K562 (cell line): ENCODE measurements at regions not wholly inside any gene's neighbourhood (a gene's known extent, or its start where the extent isn't known, plus 50 kb on each side); places are given as distances from the start of the nearest gene placed in this dataset.
A peak's percentile ranks its signal among the peaks of the same experiment; 100 is the strongest.

Experiments
- ATF6 ChIP-seq: sonication (generic); formaldehyde crosslinking; IDR thresholded peaks from 2 replicates; pipeline ENCODE4 v1.4.0; 2020; ENCODE audit warnings: mild to moderate bottlenecking, missing genetic modification reagents
- BACH1 ChIP-seq: fragments of 200-800 bp; sonication (Bioruptor generic); IDR thresholded peaks from 2 replicates; pipeline ENCODE4 v1.6.1; 2016; ENCODE audit warnings: missing genetic modification characterization, missing compliant biosample characterization
- BCL6 ChIP-seq: fragments of 250-450 bp; sonication (Bioruptor Pico); IDR thresholded peaks from 2 replicates; pipeline ENCODE4 v1.4.0; 2020
- BCOR ChIP-seq: fragments of 450-650 bp; IDR thresholded peaks from 2 replicates; pipeline ENCODE4 v1.6.1; 2016
- CBX1 ChIP-seq: sonication (generic); IDR thresholded peaks from 2 replicates; pipeline ENCODE4 v1.6.1; 2016; ENCODE audit warnings: antibody characterized with exemption, low read depth, mild to moderate bottlenecking
- ESRRB ChIP-seq: fragments of 250-450 bp; sonication (Bioruptor Pico); IDR thresholded peaks from 2 replicates; pipeline ENCODE4 v1.5.0; 2020; ENCODE audit warnings: mild to moderate bottlenecking, moderate library complexity, borderline replicate concordance
- FOXJ2 ChIP-seq: fragments of 200-800 bp; sonication (Bioruptor generic); IDR thresholded peaks from 2 replicates; pipeline ENCODE4 v1.6.1; 2016; ENCODE audit warnings: missing genetic modification characterization, missing compliant biosample characterization
- FOXO4 ChIP-seq: fragments of 450-650 bp; formaldehyde crosslinking; IDR thresholded peaks from 2 replicates; pipeline ENCODE4 v1.4.0; 2020; ENCODE audit warnings: mild to moderate bottlenecking, moderate library complexity
- HDAC8 ChIP-seq: fragments of 450-650 bp; IDR thresholded peaks from 2 replicates; pipeline ENCODE4 v1.6.1; 2016; ENCODE audit warnings: mild to moderate bottlenecking, missing genetic modification characterization, moderate library complexity, missing compliant biosample characterization
- IRF1 ChIP-seq: sonication (generic); formaldehyde crosslinking; IDR thresholded peaks from 2 replicates; pipeline ENCODE4 v1.8.0; 2022; ENCODE audit warnings: missing genetic modification reagents, mild to moderate bottlenecking, borderline replicate concordance
- MTA2 ChIP-seq: fragments of 450-650 bp; IDR thresholded peaks from 2 replicates; pipeline ENCODE4 v1.6.1; 2016; ENCODE audit warnings: low read depth
- POLR2B ChIP-seq: fragments of 450-650 bp; IDR thresholded peaks from 2 replicates; pipeline ENCODE4 v1.6.1; 2018; ENCODE audit warnings: low read depth; ENCODE audit not compliant: partially characterized antibody
- PRMT5 ChIP-seq: sonication (generic); formaldehyde crosslinking; IDR thresholded peaks from 2 replicates; pipeline ENCODE4 v1.5.0; 2020; ENCODE audit warnings: missing genetic modification reagents
- SAP30 ChIP-seq: fragments of 200-600 bp; sonication (generic); IDR thresholded peaks from 2 replicates; pipeline ENCODE4 v1.6.1; 2012; ENCODE audit warnings: borderline replicate concordance, low read depth, mild to moderate bottlenecking, moderate library complexity, low read length, control low read depth, inconsistent platforms; ENCODE audit not compliant: insufficient read depth, poor library complexity, severe bottlenecking
- SIN3A ChIP-seq, 2 experiments: fragments of 150-350 bp in 1 of 2; IDR thresholded peaks; 2 replicates each; pipeline ENCODE4 v1.6.1; 2011 to 2016; ENCODE audit warnings: borderline replicate concordance in 2 of 2, low read depth in 2 of 2, low read length in 2 of 2, mild to moderate bottlenecking in 2 of 2, moderate library complexity in 2 of 2; ENCODE audit not compliant: control insufficient read depth in 1 of 2
- SMARCE1 ChIP-seq: fragments of 450-650 bp; IDR thresholded peaks from 2 replicates; pipeline ENCODE4 v1.7.1; 2016; ENCODE audit warnings: mild to moderate bottlenecking
- SOX6 ChIP-seq: fragments of 450-650 bp; IDR thresholded peaks from 2 replicates; pipeline ENCODE4 v1.6.1; 2014; ENCODE audit warnings: mild to moderate bottlenecking
- STAG1 ChIP-seq: sonication (generic); formaldehyde crosslinking; IDR thresholded peaks from 2 replicates; pipeline ENCODE4 v1.5.0; 2020; ENCODE audit warnings: missing genetic modification reagents, borderline replicate concordance
- TARDBP ChIP-seq: fragments of 450-650 bp; IDR thresholded peaks from 2 replicates; pipeline ENCODE4 v1.6.1; 2016
- TCFL5 ChIP-seq: fragments of 250-450 bp; sonication (Bioruptor Pico); conservative IDR thresholded peaks from 2 replicates; pipeline ENCODE4 v1.6.1; 2021; ENCODE audit warnings: mild to moderate bottlenecking, moderate library complexity, matching md5 sums
- ZBTB17 ChIP-seq: fragments of 450-650 bp; formaldehyde crosslinking; IDR thresholded peaks from 2 replicates; pipeline ENCODE4 v1.4.0; 2020; ENCODE audit warnings: mild to moderate bottlenecking
- ZNF124 ChIP-seq: sonication (generic); formaldehyde crosslinking; IDR thresholded peaks from 2 replicates; pipeline ENCODE4 v1.8.1; 2022; ENCODE audit warnings: missing genetic modification reagents
- ZNF174 ChIP-seq: fragments of 250-450 bp; sonication (Bioruptor Pico); IDR thresholded peaks from 2 replicates; pipeline ENCODE4 v1.4.0; 2020; ENCODE audit warnings: mild to moderate bottlenecking
- ZNF311 ChIP-seq: fragments of 250-450 bp; sonication (Bioruptor Pico); IDR thresholded peaks from 2 replicates; pipeline ENCODE4 v1.4.0; 2020; ENCODE audit warnings: mild to moderate bottlenecking, moderate library complexity
- ZNF398 ChIP-seq: fragments of 250-450 bp; sonication (Bioruptor Pico); IDR thresholded peaks from 2 replicates; pipeline ENCODE4 v1.8.0; 2021; ENCODE audit warnings: moderate library complexity, mild to moderate bottlenecking, inconsistent platforms
- ZNF707 ChIP-seq: fragments of 250-450 bp; sonication (Bioruptor Pico); conservative IDR thresholded peaks from 2 replicates; pipeline ENCODE4 v1.8.0; 2022; ENCODE audit warnings: inconsistent platforms, mild to moderate bottlenecking, moderate library complexity

DNA sequence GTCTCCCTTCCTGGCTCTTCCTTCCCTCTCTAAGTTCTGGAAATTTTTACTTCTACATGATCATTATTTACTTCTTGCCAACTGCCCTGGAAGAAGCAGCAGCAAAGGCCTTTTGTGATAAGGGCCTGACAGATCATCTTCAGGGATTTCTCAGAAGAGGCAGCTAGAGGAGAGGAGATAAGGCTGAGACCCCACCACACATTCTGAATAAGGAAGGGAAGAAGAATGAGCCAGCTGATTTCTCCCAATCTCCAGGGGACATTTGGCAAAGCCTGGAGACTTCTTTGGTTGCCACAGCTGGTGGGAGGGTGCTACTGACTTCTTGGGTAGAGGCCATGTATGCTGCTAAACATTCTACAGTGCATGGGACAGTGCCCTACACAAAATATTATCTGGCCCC is 122.4 kb upstream of the OR9Q1 start (continued):
- TF ChIP-seq PRMT5 (CRISPR knock-in tag) = no peak
- TF ChIP-seq ZNF124 (CRISPR knock-in tag) = no peak
- TF ChIP-seq ZNF398 = no peak
- no peak for TF ChIP-seq BCL6 (CRISPR knock-in tag)
- peak; percentile 78 for TF ChIP-seq SMARCE1
- TF ChIP-seq SAP30 = no peak
- no peak for TF ChIP-seq FOXO4 (CRISPR knock-in tag)
- no peak for TF ChIP-seq SIN3A (IDR thresholded peaks at IDR 0.05; ENCODE audit: borderline replicate concordance in 2 of 2, control insufficient read depth in 1 of 2, low read depth in 2 of 2, low read length in 2 of 2)
- no peak for TF ChIP-seq TARDBP
- 0 out of 2 replicates have a peak, but pooled peaks have one; percentile 24 for TF ChIP-seq ZNF311
- no peak for TF ChIP-seq ZNF174 (CRISPR knock-in tag)
- peak; percentile 79 for TF ChIP-seq SOX6
- no peak for TF ChIP-seq ZNF707
- no peak for TF ChIP-seq BACH1 (tag)
- no peak for TF ChIP-seq TCFL5 (CRISPR knock-in tag)
- TF ChIP-seq HDAC8 (tag) = no peak
- TF ChIP-seq ATF6 (CRISPR knock-in tag) = no peak
- no peak for TF ChIP-seq POLR2B
- no peak for TF ChIP-seq ZBTB17 (CRISPR knock-in tag)
- no peak for TF ChIP-seq ESRRB
- no peak for TF ChIP-seq CBX1
- no peak for TF ChIP-seq IRF1
- TF ChIP-seq BCOR = no peak
- no peak for TF ChIP-seq STAG1 (CRISPR knock-in tag)
- no peak for TF ChIP-seq FOXJ2 (tag)
- TF ChIP-seq MTA2 = peak; percentile 80
